SK-N-SH (cell line): ENCODE measurements at regions not wholly inside any gene's neighbourhood (a gene's known extent, or its start where the extent isn't known, plus 50 kb on each side); places are given as distances from the start of the nearest gene placed in this dataset.

Source experiments
- CTCF ChIA-PET: fragments of 300-600, 350-600 bp; formaldehyde crosslinking; extraction: SDS; loops from one replicate; lab custom pipeline; 2021; lab: Yijun Ruan, JAX
- POLR2A ChIA-PET: fragments of 350-600 bp; sonication (Branson Sonifier 250); formaldehyde crosslinking; extraction: SDS; loops from one replicate; lab custom pipeline; 2020; ENCODE audit warnings: antibody characterized with exemption, inconsistent platforms; lab: Yijun Ruan, JAX
- DNase-seq: peaks from one replicate; pipeline ENCODE4 v3.0.0; 2012
- H2AFZ ChIP-seq: fragments of 200-600 bp; sonication (generic); 2 replicates; pipeline ENCODE4 v1.8.1; 2016; ENCODE audit warnings: antibody characterized with exemption, mild to moderate bottlenecking, low read depth
- H3F3A ChIP-seq: fragments of 200-600 bp; sonication (generic); replicated peaks from 2 replicates; pipeline ENCODE3; 2016; ENCODE audit warnings: antibody characterized with exemption, mild to moderate bottlenecking; ENCODE audit not compliant: insufficient read depth
- H3K27ac ChIP-seq, 2 experiments: fragments of 200-500 bp in 1 of 2; fragments of 200-600 bp in 1 of 2; sonication (Bioruptor generic) in 1 of 2; sonication (generic), shearing (Covaris generic) in 1 of 2; 2 replicates each; pipeline versions ENCODE4 v1.5.1 to v1.6.1; 2014 to 2016; ENCODE audit warnings: low read depth in 2 of 2, inconsistent platforms in 1 of 2, low read length in 1 of 2, mild to moderate bottlenecking in 1 of 2, mixed read lengths in 1 of 2
- H3K27me3 ChIP-seq: fragments of 200-600 bp; sonication (generic), shearing (Covaris generic); 2 replicates; pipeline ENCODE4 v1.6.1; 2016; ENCODE audit warnings: mixed run types; ENCODE audit not compliant: insufficient read depth
- H3K36me3 ChIP-seq, 2 experiments: fragments of 200-500 bp in 1 of 2; fragments of 200-600 bp in 1 of 2; sonication (Bioruptor generic) in 1 of 2; sonication (generic) in 1 of 2; replicated peaks in 1 of 2; 2 replicates each; pipeline versions ENCODE3 to v1.5.1; 2014 to 2016; ENCODE audit warnings: low read length in 1 of 2, mild to moderate bottlenecking in 1 of 2; ENCODE audit not compliant: insufficient read depth in 2 of 2, control insufficient read depth in 1 of 2
- H3K4me1 ChIP-seq, 2 experiments: fragments of 200-500 bp in 1 of 2; fragments of 200-600 bp in 1 of 2; sonication (Bioruptor generic) in 1 of 2; sonication (generic), shearing (Covaris generic) in 1 of 2; 2 replicates each; pipeline versions ENCODE4 v1.5.1 to v1.6.1; 2014 to 2016; ENCODE audit warnings: low read depth in 1 of 2, low read length in 1 of 2, mixed run types in 1 of 2; ENCODE audit not compliant: insufficient read depth in 2 of 2, control insufficient read depth in 1 of 2
- H3K4me2 ChIP-seq: fragments of 200-600 bp; sonication (generic), shearing (Covaris generic); 2 replicates; pipeline ENCODE4 v1.6.1; 2017; ENCODE audit warnings: mixed run types
- H3K4me3 ChIP-seq, 2 experiments: fragments of 200-500 bp in 1 of 2; fragments of 200-600 bp in 1 of 2; sonication (Bioruptor generic) in 1 of 2; sonication (generic), shearing (Covaris generic) in 1 of 2; 2 replicates each; pipeline versions ENCODE4 v1.5.1 to v1.8.1; 2014 to 2016; ENCODE audit warnings: low read depth in 2 of 2, inconsistent platforms in 1 of 2, low read length in 1 of 2, mild to moderate bottlenecking in 1 of 2, mixed read lengths in 1 of 2, moderate library complexity in 1 of 2
- H3K79me2 ChIP-seq: fragments of 200-600 bp; sonication (generic); 2 replicates; pipeline ENCODE4 v1.8.1; 2017; ENCODE audit warnings: mild to moderate bottlenecking; ENCODE audit not compliant: insufficient read depth
- H3K9ac ChIP-seq: fragments of 200-600 bp; sonication (generic); 2 replicates; pipeline ENCODE4 v1.6.1; 2017; ENCODE audit warnings: mixed run types
- H3K9me2 ChIP-seq: fragments of 200-600 bp; sonication (generic); 2 replicates; pipeline ENCODE4 v1.6.1; 2017; ENCODE audit warnings: mixed run types
- H3K9me3 ChIP-seq: fragments of 200-600 bp; sonication (generic); 2 replicates; pipeline ENCODE4 v1.6.1; 2017; ENCODE audit warnings: mixed run types, mild to moderate bottlenecking, moderate library complexity
- H4K20me1 ChIP-seq: fragments of 200-600 bp; sonication (generic); 2 replicates; pipeline ENCODE4 v1.6.1; 2017; ENCODE audit warnings: mild to moderate bottlenecking, mixed run types; ENCODE audit not compliant: insufficient read depth
- CHD2 ChIP-seq: fragments of 150-350 bp; IDR thresholded peaks from 2 replicates; pipeline ENCODE4 v1.6.1; 2018; ENCODE audit warnings: low read length; ENCODE audit not compliant: partially characterized antibody
- EP300 ChIP-seq, 2 experiments: IDR thresholded peaks; 2 replicates each; pipeline versions ENCODE4 v1.4.0 to v1.6.1; 2012; ENCODE audit warnings: borderline replicate concordance in 1 of 2, low read depth in 1 of 2, low read length in 1 of 2
- EZH2phosphoT487 ChIP-seq: fragments of 200-600 bp; sonication (generic); IDR thresholded peaks from 2 replicates; pipeline ENCODE4 v1.6.1; 2017; ENCODE audit warnings: low read depth, mixed run types, mild to moderate bottlenecking, antibody characterized with exemption, moderate library complexity, borderline replicate concordance
- FOSL2 ChIP-seq: IDR thresholded peaks from 2 replicates; pipeline ENCODE4 v1.4.0; 2012; ENCODE audit warnings: low read depth, mild to moderate bottlenecking, moderate library complexity, borderline replicate concordance
- FOXJ3 ChIP-seq: sonication (generic); formaldehyde crosslinking; IDR thresholded peaks from 2 replicates; pipeline ENCODE4 v1.5.1; 2020; ENCODE audit warnings: mild to moderate bottlenecking, missing genetic modification reagents
- FOXM1 ChIP-seq: IDR thresholded peaks from 2 replicates; pipeline ENCODE4 v1.4.0; 2012; ENCODE audit warnings: low read depth, mild to moderate bottlenecking
- MEF2A ChIP-seq: IDR thresholded peaks from 2 replicates; pipeline ENCODE4 v1.4.0; 2012; ENCODE audit warnings: low read depth, borderline replicate concordance
- NFIC ChIP-seq: IDR thresholded peaks from 2 replicates; pipeline ENCODE4 v1.4.0; 2012; ENCODE audit warnings: borderline replicate concordance
- POLR2AphosphoS5 ChIP-seq: IDR thresholded peaks from 2 replicates; pipeline ENCODE4 v1.6.1; 2012; ENCODE audit warnings: low read depth, low read length
- RCOR1 ChIP-seq: fragments of 150-350 bp; IDR thresholded peaks from 2 replicates; pipeline ENCODE4 v1.6.1; 2017; ENCODE audit warnings: antibody characterized with exemption, low read length
- RFX5 ChIP-seq: IDR thresholded peaks from 2 replicates; pipeline ENCODE4 v1.6.1; 2012; ENCODE audit warnings: mild to moderate bottlenecking, improper control_type of control experiment, low read length
- SIN3A ChIP-seq: IDR thresholded peaks from 2 replicates; pipeline ENCODE4 v1.6.1; 2012; ENCODE audit warnings: low read depth, mild to moderate bottlenecking, low read length, moderate library complexity, borderline replicate concordance
- SMC3 ChIP-seq: IDR thresholded peaks from 2 replicates; pipeline ENCODE4 v1.6.1; 2012; ENCODE audit warnings: low read depth, low read length, improper control_type of control experiment
- TAF1 ChIP-seq: IDR thresholded peaks from 2 replicates; pipeline ENCODE4 v1.6.1; 2012; ENCODE audit warnings: low read depth, mild to moderate bottlenecking, low read length, moderate library complexity, borderline replicate concordance
- TCF12 ChIP-seq: IDR thresholded peaks from 2 replicates; pipeline ENCODE4 v1.4.0; 2012
- YY1 ChIP-seq: IDR thresholded peaks from 2 replicates; pipeline ENCODE4 v1.4.0; 2012; ENCODE audit warnings: low read depth, mild to moderate bottlenecking
- WGBS: methylation state at CpG from one replicate; pipeline ENCODE4 v1.1.6; 2017; ENCODE audit warnings: low lambda C conversion rate; 5-methylcytosine and 5-hydroxymethylcytosine counted together
- TF ChIP-seq, protein P1 (sequence below): fragments of 200-600 bp; sonication (generic); IDR thresholded peaks from 2 replicates; pipeline ENCODE4 v1.6.1; 2017; ENCODE audit warnings: antibody characterized with exemption, mild to moderate bottlenecking, moderate library complexity
- TF ChIP-seq, protein P2 (sequence below): fragments of 150-350 bp; IDR thresholded peaks from 2 replicates; pipeline ENCODE4 v1.6.1; 2016; ENCODE audit warnings: mild to moderate bottlenecking, low read depth, low read length
- TF ChIP-seq, protein P3 (sequence below): IDR thresholded peaks from 2 replicates; pipeline ENCODE4 v1.4.0; 2012; ENCODE audit warnings: low read depth
- TF ChIP-seq, protein P4 (sequence below): IDR thresholded peaks from 2 replicates; pipeline ENCODE4 v1.4.0; 2012; ENCODE audit warnings: low read depth, borderline replicate concordance

DNA sequence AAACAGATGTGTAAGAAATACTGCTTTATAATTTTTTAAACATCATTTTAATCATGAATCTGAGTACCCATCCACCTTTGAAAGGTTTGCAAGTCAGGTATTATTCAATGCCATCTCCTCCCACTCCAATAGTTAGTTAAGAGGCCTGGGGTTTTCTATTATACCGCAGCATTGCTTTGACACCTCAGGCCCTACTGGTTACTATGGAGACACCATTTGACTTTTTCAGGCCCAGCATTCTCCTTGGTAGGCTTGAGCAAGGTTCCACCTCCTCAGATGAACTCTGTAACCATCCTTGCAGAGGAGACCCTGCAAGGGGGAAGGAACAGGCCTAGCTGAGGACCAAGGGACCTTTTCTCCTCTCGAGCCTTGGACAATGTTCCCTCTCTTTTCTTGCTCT, 326.9 kb upstream of the NPSR1 start:
- Histone ChIP-seq H3K36me3 (no peaks in the 10 kb centered on the region), H3K9me3 (no peaks in the 10 kb centered on the region), H3K9ac (no peak overlapping the region), H3K9me2 (no peaks in the 10 kb centered on the region), H4K20me1 (no peaks in the 10 kb centered on the region), H3K27ac (no peak overlapping the region), H3K27me3 (no peaks in the 10 kb centered on the region), H3F3A (no peaks in the 10 kb centered on the region), H3K4me1 (no peaks in the 10 kb centered on the region), H2AFZ (no peak overlapping the region), H3K4me3 (no peak overlapping the region), H3K79me2 (no peaks in the 10 kb centered on the region), H3K4me2 (no peak overlapping the region)
- WGBS, result 17% methylated on average over 2 of the region's 2 CpGs
- TF ChIP-seq POLR2AphosphoS5, result no peak
- TF ChIP-seq, protein P1, sequence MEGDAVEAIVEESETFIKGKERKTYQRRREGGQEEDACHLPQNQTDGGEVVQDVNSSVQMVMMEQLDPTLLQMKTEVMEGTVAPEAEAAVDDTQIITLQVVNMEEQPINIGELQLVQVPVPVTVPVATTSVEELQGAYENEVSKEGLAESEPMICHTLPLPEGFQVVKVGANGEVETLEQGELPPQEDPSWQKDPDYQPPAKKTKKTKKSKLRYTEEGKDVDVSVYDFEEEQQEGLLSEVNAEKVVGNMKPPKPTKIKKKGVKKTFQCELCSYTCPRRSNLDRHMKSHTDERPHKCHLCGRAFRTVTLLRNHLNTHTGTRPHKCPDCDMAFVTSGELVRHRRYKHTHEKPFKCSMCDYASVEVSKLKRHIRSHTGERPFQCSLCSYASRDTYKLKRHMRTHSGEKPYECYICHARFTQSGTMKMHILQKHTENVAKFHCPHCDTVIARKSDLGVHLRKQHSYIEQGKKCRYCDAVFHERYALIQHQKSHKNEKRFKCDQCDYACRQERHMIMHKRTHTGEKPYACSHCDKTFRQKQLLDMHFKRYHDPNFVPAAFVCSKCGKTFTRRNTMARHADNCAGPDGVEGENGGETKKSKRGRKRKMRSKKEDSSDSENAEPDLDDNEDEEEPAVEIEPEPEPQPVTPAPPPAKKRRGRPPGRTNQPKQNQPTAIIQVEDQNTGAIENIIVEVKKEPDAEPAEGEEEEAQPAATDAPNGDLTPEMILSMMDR, result no peak
- TF ChIP-seq FOXM1, result no peak
- no peak for TF ChIP-seq RFX5
- no peak for TF ChIP-seq SMC3
- TF ChIP-seq EZH2phosphoT487, result no peak
- no peak for TF ChIP-seq YY1
- no peak for TF ChIP-seq TCF12
- TF ChIP-seq FOXJ3, result no peak
- TF ChIP-seq, protein P2, sequence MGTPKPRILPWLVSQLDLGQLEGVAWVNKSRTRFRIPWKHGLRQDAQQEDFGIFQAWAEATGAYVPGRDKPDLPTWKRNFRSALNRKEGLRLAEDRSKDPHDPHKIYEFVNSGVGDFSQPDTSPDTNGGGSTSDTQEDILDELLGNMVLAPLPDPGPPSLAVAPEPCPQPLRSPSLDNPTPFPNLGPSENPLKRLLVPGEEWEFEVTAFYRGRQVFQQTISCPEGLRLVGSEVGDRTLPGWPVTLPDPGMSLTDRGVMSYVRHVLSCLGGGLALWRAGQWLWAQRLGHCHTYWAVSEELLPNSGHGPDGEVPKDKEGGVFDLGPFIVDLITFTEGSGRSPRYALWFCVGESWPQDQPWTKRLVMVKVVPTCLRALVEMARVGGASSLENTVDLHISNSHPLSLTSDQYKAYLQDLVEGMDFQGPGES, result no peak
- TF ChIP-seq MEF2A, result no peak
- DNase-seq, result no peak
- POLR2A ChIA-PET, result no interaction called here
- CTCF ChIA-PET, result interaction anchor here (4.1 kb wide), 1 partner anchor 11 kb away, joined by 28 read pairs; no protein-coding TSS in a partner anchor

DNA sequence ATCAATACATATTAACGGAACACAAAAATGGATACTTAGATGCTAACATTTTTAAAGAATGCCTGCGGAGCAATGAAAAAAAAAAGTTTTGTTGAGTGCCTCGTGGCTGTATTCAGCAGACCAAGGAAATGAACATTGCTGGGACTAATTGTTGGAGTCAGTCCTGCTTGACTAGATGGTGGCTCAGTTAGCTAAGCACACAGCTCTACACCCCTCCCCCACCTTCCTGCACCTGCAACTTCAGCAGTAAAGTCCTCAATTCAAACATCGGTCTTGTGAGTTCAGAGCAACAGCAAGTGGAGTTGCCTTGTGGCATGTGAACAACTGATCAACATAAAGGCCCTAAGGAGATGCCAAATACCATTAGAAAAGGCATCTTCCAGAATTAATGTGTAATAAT, 326.0 kb upstream of the NPSR1 start:
- no peak for DNase-seq
- Histone ChIP-seq H3K4me2 (no peak overlapping the region), H4K20me1 (no peaks in the 10 kb centered on the region), H3K27ac (no peak overlapping the region), H3K9me2 (no peaks in the 10 kb centered on the region), H3K27me3 (no peaks in the 10 kb centered on the region), H3K4me3 (no peak overlapping the region), H3F3A (no peaks in the 10 kb centered on the region), H3K36me3 (no peaks in the 10 kb centered on the region), H3K79me2 (no peaks in the 10 kb centered on the region), H3K9me3 (peaks cover under 1% of the 10 kb centered on the region; the same call in 1 of the 2 replicates), H2AFZ (no peak overlapping the region), H3K9ac (no peak overlapping the region), H3K4me1 (no peaks in the 10 kb centered on the region)
- ChIA-PET POLR2A (no interaction called here), CTCF (interaction anchor here (4.1 kb wide), 1 partner anchor 11 kb away, joined by 28 read pairs; no protein-coding TSS in a partner anchor)
- WGBS, result 33% methylated on average over 4 of the region's 4 CpGs
- TF ChIP-seq NFIC (no peak), SIN3A (no peak), TAF1 (no peak), EP300 (IDR thresholded peaks at IDR 0.05; ENCODE audit: borderline replicate concordance in 1 of 2, low read depth in 1 of 2, low read length in 1 of 2) (no peak), RCOR1 (no peak), EZH2phosphoT487 (no peak), RFX5 (no peak), FOSL2 (no peak), CHD2 (no peak)
- TF ChIP-seq, protein P3, sequence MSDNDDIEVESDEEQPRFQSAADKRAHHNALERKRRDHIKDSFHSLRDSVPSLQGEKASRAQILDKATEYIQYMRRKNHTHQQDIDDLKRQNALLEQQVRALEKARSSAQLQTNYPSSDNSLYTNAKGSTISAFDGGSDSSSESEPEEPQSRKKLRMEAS, result no peak
- TF ChIP-seq, protein P4, sequence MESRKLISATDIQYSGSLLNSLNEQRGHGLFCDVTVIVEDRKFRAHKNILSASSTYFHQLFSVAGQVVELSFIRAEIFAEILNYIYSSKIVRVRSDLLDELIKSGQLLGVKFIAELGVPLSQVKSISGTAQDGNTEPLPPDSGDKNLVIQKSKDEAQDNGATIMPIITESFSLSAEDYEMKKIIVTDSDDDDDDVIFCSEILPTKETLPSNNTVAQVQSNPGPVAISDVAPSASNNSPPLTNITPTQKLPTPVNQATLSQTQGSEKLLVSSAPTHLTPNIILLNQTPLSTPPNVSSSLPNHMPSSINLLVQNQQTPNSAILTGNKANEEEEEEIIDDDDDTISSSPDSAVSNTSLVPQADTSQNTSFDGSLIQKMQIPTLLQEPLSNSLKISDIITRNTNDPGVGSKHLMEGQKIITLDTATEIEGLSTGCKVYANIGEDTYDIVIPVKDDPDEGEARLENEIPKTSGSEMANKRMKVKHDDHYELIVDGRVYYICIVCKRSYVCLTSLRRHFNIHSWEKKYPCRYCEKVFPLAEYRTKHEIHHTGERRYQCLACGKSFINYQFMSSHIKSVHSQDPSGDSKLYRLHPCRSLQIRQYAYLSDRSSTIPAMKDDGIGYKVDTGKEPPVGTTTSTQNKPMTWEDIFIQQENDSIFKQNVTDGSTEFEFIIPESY, result no peak
